ENCODE measurements at regions not wholly inside any gene's neighbourhood (a gene's known extent, or its start where the extent isn't known, plus 50 kb on each side); places are given as distances from the start of the nearest gene placed in this dataset.

GRCh38 chr1:196105901-196106300, 502.3 kb downstream of the KCNT2 start:
- no peak overlapping the region for H3K27ac ChIP-seq
- TF ChIP-seq CTCF (IDR thresholded peaks at IDR 0.05) (no peak), POLR2A (IDR thresholded peaks at IDR 0.05) (no peak)
- WGBS, 4 donors, result 74 to 84% (median 83%) methylated on average over 3 of the region's 3 CpGs
- no peak overlapping the region for H3K4me3 ChIP-seq
- H3K36me3 ChIP-seq, result no peaks in the 10 kb centered on the region
- H3K4me1 ChIP-seq, result no peaks in the 10 kb centered on the region
- no peak for ATAC-seq
- no peaks in the 10 kb centered on the region for H3K27me3 ChIP-seq
- peaks cover 0 to 31% (median 6%) of the 10 kb centered on the region in 12 donors for H3K9me3 ChIP-seq
- intact Hi-C loops (cut with DNase I), result no loop called here
- no peak for DNase-seq

DNA sequence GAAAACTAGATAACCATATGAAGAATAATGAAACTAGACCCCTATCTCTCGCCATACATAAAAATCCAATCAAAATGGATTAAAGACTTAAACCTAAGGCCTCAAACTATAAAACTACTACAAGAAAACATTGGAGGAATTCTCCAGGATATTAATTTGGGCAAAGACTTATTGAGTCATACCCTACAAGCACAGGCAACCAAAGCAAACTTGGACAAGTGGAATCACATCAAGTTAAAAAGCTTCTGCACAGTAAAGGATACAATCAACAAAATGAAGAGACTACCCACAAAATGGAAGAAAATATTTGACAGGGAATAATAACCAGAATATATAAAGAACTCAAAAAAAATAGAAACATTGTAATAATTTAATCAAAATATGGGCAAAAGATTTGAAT, 505.4 kb downstream of the KCNT2 start:
- WGBS, 4 donors, result 66 to 84% (median 80%) methylated on average over 1 of the region's 1 CpG
- intact Hi-C loops (cut with DNase I), result no loop called here

DNA sequence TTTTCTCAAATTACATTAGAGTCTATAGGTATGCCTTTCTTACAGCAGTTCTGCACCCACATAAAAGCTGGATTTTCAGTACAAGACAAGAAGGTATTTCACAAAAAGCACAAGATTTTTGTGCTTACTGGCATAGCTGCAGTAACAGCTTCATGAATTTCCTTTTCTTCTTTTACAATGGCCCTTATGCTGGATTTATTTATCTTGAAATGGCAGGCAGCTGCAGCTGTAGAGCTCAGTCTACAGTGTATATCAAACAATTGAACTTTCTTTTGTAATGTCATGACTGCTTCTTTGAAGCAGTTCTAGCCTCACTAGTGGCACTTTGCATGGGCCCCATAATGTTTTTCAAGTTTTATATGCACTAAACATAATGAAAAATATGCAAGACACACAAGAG, 510.2 kb downstream of the KCNT2 start:
- no peak for TF ChIP-seq CTCF (IDR thresholded peaks at IDR 0.05)
- no peak for TF ChIP-seq POLR2A (IDR thresholded peaks at IDR 0.05)
- no peaks in the 10 kb centered on the region for H3K27me3 ChIP-seq
- DNase-seq, result no peak

More for the DNA sequence above, 505.4 kb downstream of the KCNT2 start:
- no peak overlapping the region for H3K27ac ChIP-seq
- ATAC-seq (no peak), DNase-seq (no peak)
- no peaks in the 10 kb centered on the region for H3K36me3 ChIP-seq
- H3K4me1 ChIP-seq, result no peaks in the 10 kb centered on the region
- no peak overlapping the region for H3K4me3 ChIP-seq
- no peaks in the 10 kb centered on the region for H3K27me3 ChIP-seq
- TF ChIP-seq CTCF (IDR thresholded peaks at IDR 0.05), result no peak
- TF ChIP-seq POLR2A (IDR thresholded peaks at IDR 0.05), result no peak
- H3K9me3 ChIP-seq, result peaks cover 0 to 13% (median 4%) of the 10 kb centered on the region in 12 donors

GRCh38 chr1:196094821-196095220, 513.4 kb downstream of the KCNT2 start:
- intact Hi-C loops (cut with DNase I), result no loop called here
- ATAC-seq (no peak), DNase-seq (no peak)
- H3K4me1 ChIP-seq, result no peaks in the 10 kb centered on the region
- WGBS, 4 donors, result 55 to 80% (median 68%) methylated on average over 1 of the region's 1 CpG
- H3K36me3 ChIP-seq, result no peaks in the 10 kb centered on the region
- no peaks in the 10 kb centered on the region for H3K9me3 ChIP-seq
- no peak overlapping the region for H3K4me3 ChIP-seq
- TF ChIP-seq POLR2A (IDR thresholded peaks at IDR 0.05), result no peak
- TF ChIP-seq CTCF (IDR thresholded peaks at IDR 0.05), result no peak
- no peaks in the 10 kb centered on the region for H3K27me3 ChIP-seq
- no peak overlapping the region for H3K27ac ChIP-seq

More for the DNA sequence above, 510.2 kb downstream of the KCNT2 start:
- Histone ChIP-seq H3K4me1 (no peaks in the 10 kb centered on the region), H3K36me3 (no peaks in the 10 kb centered on the region), H3K4me3 (no peak overlapping the region), H3K9me3 (peaks cover 0 to 13% (median 3%) of the 10 kb centered on the region in 12 donors), H3K27ac (no peak overlapping the region)
- intact Hi-C loops (cut with DNase I), result no loop called here
- no peak for ATAC-seq

Measured in heart left ventricle (tissue), 16 donors.